ENCODE measurements at regions not wholly inside any gene's neighbourhood (a gene's known extent, or its start where the extent isn't known, plus 50 kb on each side); places are given as distances from the start of the nearest gene placed in this dataset.

GRCh38 chr6:147853574-147853973 lies 345.1 kb downstream of the SAMD5 start:
- H3K27ac Mint-ChIP-seq: no peak overlapping the region
- H3K36me3 Mint-ChIP-seq (ENCODE audit: low read depth): no peaks in the 10 kb centered on the region
- no peaks in the 10 kb centered on the region for H3K9me3 Mint-ChIP-seq
- H3K27me3 Mint-ChIP-seq: no peaks in the 10 kb centered on the region
- H3K4me1 Mint-ChIP-seq (ENCODE audit: low read depth): no peaks in the 10 kb centered on the region
- H3K4me3 Mint-ChIP-seq: no peak overlapping the region

DNA sequence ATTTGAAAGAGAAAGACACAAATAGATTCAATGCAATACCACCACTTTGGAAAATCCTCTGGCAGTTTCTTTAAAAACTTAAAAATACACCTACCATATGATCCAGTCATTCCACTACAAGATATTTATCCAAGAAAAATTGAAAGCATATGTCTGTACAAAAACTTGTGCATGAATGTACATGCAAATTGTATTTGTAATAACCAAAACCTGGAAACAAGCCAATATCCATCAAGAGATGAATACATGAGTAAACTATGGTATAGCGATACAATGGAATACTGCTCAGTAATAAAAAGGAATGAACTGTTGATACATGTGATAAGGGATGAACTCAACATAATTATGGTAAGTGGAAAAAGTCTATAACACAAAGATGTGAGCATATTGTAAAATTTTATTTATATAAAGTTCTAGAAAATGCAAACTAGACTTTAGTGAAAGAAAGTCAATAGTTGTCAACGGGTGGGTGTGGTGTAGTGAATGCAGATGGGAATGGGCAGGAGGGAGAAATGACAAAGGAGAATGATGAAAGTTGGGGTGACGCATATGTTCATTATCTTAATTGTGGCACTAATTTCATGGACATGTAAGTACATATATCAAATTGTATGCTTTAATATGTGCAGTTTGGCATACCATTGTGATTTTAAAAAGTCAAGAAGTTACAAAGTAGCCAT lies 347.5 kb downstream of the SAMD5 start:
- H3K27me3 Mint-ChIP-seq: no peaks in the 10 kb centered on the region
- H3K27ac Mint-ChIP-seq: no peak overlapping the region
- no peaks in the 10 kb centered on the region for H3K4me1 Mint-ChIP-seq (ENCODE audit: low read depth)
- H3K36me3 Mint-ChIP-seq (ENCODE audit: low read depth): no peaks in the 10 kb centered on the region
- no peaks in the 10 kb centered on the region for H3K9me3 Mint-ChIP-seq
- no peak overlapping the region for H3K4me3 Mint-ChIP-seq

GRCh38 chr6:147856687-147857086 lies 348.2 kb downstream of the SAMD5 start:
- H3K4me1 Mint-ChIP-seq (ENCODE audit: low read depth): no peaks in the 10 kb centered on the region
- no peak overlapping the region for H3K27ac Mint-ChIP-seq
- no peaks in the 10 kb centered on the region for H3K36me3 Mint-ChIP-seq (ENCODE audit: low read depth)
- H3K4me3 Mint-ChIP-seq: no peak overlapping the region
- H3K27me3 Mint-ChIP-seq: no peaks in the 10 kb centered on the region
- no peaks in the 10 kb centered on the region for H3K9me3 Mint-ChIP-seq

GRCh38 chr6:147858421-147858820 lies 349.9 kb downstream of the SAMD5 start:
- Mint-ChIP-seq H3K27ac (no peak overlapping the region), H3K36me3 (ENCODE audit: low read depth) (no peaks in the 10 kb centered on the region), H3K27me3 (no peaks in the 10 kb centered on the region), H3K4me1 (ENCODE audit: low read depth) (no peaks in the 10 kb centered on the region), H3K9me3 (no peaks in the 10 kb centered on the region), H3K4me3 (no peak overlapping the region)

- H3K9me3 Mint-ChIP-seq: no peaks in the 10 kb centered on the region
- H3K4me1 Mint-ChIP-seq (ENCODE audit: low read depth): no peaks in the 10 kb centered on the region
- no peaks in the 10 kb centered on the region for H3K36me3 Mint-ChIP-seq (ENCODE audit: low read depth)
- H3K27ac Mint-ChIP-seq: no peak overlapping the region
- H3K4me3 Mint-ChIP-seq: no peak overlapping the region
- no peaks in the 10 kb centered on the region for H3K27me3 Mint-ChIP-seq
These were observed 350.6 kb downstream of the SAMD5 start for GRCh38 chr6:147859071-147859470.

DNA sequence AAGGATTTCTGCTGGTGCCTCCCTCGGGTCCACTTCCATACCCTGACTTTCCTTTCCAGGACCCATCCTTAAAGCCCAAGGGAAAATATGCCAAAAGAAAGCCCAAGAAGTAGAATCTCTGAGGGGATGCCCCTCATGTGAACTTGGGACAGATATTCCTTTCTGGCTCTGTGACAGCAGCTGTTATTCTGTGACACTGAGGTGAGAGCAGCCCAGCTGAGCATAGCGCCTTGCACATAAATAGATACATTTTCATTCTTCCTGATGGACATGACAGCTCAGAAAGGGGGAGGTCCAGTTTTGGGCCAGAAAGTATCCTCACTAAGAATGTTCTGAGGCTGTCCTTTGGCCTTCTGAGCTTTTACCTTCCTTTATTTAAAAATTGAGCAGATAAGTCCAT lies 353.2 kb downstream of the SAMD5 start:
- no peak overlapping the region for H3K27ac Mint-ChIP-seq
- H3K4me1 Mint-ChIP-seq (ENCODE audit: low read depth): no peaks in the 10 kb centered on the region
- no peak overlapping the region for H3K4me3 Mint-ChIP-seq
- H3K27me3 Mint-ChIP-seq: no peaks in the 10 kb centered on the region
- no peaks in the 10 kb centered on the region for H3K9me3 Mint-ChIP-seq
- no peaks in the 10 kb centered on the region for H3K36me3 Mint-ChIP-seq (ENCODE audit: low read depth)

GRCh38 chr6:147867433-147868226 lies 359.1 kb downstream of the SAMD5 start:
- H3K4me3 Mint-ChIP-seq: no peak overlapping the region
- no peaks in the 10 kb centered on the region for H3K4me1 Mint-ChIP-seq (ENCODE audit: low read depth)
- no peak overlapping the region for H3K27ac Mint-ChIP-seq
- no peaks in the 10 kb centered on the region for H3K27me3 Mint-ChIP-seq
- H3K36me3 Mint-ChIP-seq (ENCODE audit: low read depth): no peaks in the 10 kb centered on the region
- H3K9me3 Mint-ChIP-seq: no peaks in the 10 kb centered on the region

DNA sequence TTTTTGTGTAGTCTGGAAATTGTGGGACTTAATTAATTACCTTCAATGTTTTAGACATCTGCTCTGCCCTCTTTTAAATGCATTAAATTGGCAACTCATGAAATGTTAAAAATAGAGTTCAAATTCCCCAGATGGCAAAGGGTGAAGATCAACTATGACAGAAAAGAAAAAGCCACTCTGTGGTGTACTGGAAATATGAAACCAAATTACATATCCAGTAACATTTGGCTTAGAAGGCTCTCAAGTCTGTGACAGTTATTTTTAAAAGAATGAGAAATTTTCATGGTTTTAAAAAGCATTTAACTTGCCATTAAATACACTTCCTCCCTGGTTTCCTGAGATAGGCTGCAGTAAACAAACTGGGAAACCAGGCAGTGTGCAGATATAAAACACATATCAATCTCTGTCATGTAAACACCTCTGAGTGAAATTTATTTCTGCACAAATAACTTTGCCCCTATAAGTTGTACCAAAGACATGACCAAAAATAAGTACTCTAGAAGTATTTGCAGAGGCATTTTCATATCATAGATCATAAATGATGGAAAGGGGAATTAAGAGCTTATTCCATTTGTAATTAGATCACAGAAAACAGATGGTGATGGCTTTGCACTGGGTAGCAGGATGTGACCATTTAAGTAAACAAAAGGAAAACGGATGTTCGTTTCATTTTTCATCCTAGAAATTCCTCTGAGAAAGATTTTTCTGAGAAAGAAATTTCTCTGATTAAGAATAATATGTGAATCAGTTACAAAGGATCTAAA lies 360.1 kb downstream of the SAMD5 start:
- Mint-ChIP-seq H3K9me3 (no peaks in the 10 kb centered on the region), H3K36me3 (ENCODE audit: low read depth) (no peaks in the 10 kb centered on the region), H3K27ac (no peak overlapping the region), H3K27me3 (no peaks in the 10 kb centered on the region), H3K4me1 (ENCODE audit: low read depth) (no peaks in the 10 kb centered on the region), H3K4me3 (no peak overlapping the region)

GRCh38 chr6:147869201-147869600 lies 360.7 kb downstream of the SAMD5 start:
- no peaks in the 10 kb centered on the region for H3K27me3 Mint-ChIP-seq
- no peaks in the 10 kb centered on the region for H3K36me3 Mint-ChIP-seq (ENCODE audit: low read depth)
- H3K4me3 Mint-ChIP-seq: no peak overlapping the region
- H3K4me1 Mint-ChIP-seq (ENCODE audit: low read depth): no peaks in the 10 kb centered on the region
- H3K9me3 Mint-ChIP-seq: no peaks in the 10 kb centered on the region
- no peak overlapping the region for H3K27ac Mint-ChIP-seq

GRCh38 chr6:147869869-147870268 lies 361.4 kb downstream of the SAMD5 start:
- H3K9me3 Mint-ChIP-seq: no peaks in the 10 kb centered on the region
- H3K4me3 Mint-ChIP-seq: no peak overlapping the region
- no peaks in the 10 kb centered on the region for H3K4me1 Mint-ChIP-seq (ENCODE audit: low read depth)
- H3K36me3 Mint-ChIP-seq (ENCODE audit: low read depth): no peaks in the 10 kb centered on the region
- H3K27me3 Mint-ChIP-seq: no peaks in the 10 kb centered on the region
- H3K27ac Mint-ChIP-seq: no peak overlapping the region

DNA sequence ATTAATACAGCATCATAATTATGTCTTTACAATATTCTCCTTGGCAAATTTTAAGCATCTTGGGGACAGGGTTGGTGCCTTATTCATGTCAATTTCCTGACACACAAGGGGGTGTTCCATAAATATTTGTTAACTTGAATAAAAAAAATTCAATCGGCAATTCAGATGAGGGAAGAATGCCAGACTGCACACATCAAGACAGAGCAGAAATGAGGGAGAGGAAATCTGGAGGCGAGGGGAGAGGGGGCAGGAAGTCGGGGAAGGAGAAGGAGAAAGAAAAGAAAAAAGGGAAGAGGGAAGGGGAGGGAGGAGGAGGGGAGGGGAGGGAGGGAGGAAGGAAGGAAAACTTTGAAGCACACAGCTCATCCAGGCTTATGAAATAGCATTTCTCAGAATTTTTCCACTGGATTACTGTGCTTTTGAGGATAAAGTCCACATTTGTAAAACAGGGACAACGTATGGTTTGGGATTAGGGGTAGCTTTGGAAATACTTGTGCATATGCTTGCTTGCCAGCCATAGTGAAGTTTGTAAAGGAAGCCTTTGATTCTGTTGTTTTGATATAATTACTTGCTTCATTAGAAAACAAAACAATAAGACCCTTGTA lies 362.1 kb downstream of the SAMD5 start:
- no peaks in the 10 kb centered on the region for H3K36me3 Mint-ChIP-seq (ENCODE audit: low read depth)
- no peak overlapping the region for H3K27ac Mint-ChIP-seq
- no peaks in the 10 kb centered on the region for H3K27me3 Mint-ChIP-seq
- H3K4me3 Mint-ChIP-seq: no peak overlapping the region
- no peaks in the 10 kb centered on the region for H3K9me3 Mint-ChIP-seq
- no peaks in the 10 kb centered on the region for H3K4me1 Mint-ChIP-seq (ENCODE audit: low read depth)

DNA sequence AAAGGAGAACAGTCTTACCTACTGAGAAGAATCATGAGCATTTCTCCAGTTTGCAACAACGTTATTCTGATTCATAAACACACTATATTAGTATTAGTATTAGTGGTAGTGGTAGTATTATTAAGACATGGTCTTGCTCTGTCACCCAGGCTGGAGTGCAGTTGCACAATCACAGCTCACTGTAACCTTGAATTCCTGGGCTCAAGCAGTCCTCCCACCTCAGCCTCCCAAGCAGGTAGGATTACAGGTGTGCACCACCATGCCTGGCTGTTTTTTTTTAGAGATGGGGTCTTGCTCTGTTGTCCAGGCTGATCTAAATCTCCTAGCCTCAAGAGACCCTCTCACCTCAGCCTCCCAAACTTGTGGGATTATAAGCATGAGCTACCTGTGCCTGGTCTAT lies 363.5 kb downstream of the SAMD5 start:
- no peaks in the 10 kb centered on the region for H3K9me3 Mint-ChIP-seq
- no peaks in the 10 kb centered on the region for H3K27me3 Mint-ChIP-seq
- H3K27ac Mint-ChIP-seq: no peak overlapping the region
- H3K4me3 Mint-ChIP-seq: no peak overlapping the region
- no peaks in the 10 kb centered on the region for H3K36me3 Mint-ChIP-seq (ENCODE audit: low read depth)
- no peaks in the 10 kb centered on the region for H3K4me1 Mint-ChIP-seq (ENCODE audit: low read depth)

DNA sequence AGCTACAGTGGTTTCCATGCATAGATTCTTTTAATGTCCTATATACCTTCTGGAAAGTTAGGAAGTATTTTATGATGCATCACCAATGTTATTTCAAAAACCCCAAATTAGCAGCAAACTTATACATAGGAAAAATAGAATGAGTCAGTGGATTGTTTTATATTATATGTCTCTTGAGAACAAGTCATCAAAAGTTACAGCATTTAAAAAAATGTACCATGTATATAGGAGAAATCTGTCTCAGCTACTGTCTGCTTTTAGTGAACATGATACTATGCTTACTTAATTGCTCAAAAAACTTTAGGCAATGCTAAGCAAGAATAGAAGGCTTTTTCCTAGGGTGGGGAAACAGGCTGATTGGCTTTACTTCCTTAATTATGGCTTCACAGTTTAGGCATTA lies 365.3 kb downstream of the SAMD5 start:
- Mint-ChIP-seq H3K4me3 (no peak overlapping the region), H3K27ac (no peak overlapping the region), H3K9me3 (no peaks in the 10 kb centered on the region), H3K27me3 (no peaks in the 10 kb centered on the region), H3K4me1 (ENCODE audit: low read depth) (no peaks in the 10 kb centered on the region), H3K36me3 (ENCODE audit: low read depth) (no peaks in the 10 kb centered on the region)

- Mint-ChIP-seq H3K36me3 (ENCODE audit: low read depth) (no peaks in the 10 kb centered on the region), H3K9me3 (no peaks in the 10 kb centered on the region), H3K27me3 (no peaks in the 10 kb centered on the region), H3K4me3 (no peak overlapping the region), H3K27ac (no peak overlapping the region), H3K4me1 (ENCODE audit: low read depth) (no peaks in the 10 kb centered on the region)
These were observed 365.8 kb downstream of the SAMD5 start for GRCh38 chr6:147874322-147874721.

GRCh38 chr6:147879031-147879580 lies 370.6 kb downstream of the SAMD5 start:
- no peaks in the 10 kb centered on the region for H3K4me1 Mint-ChIP-seq (ENCODE audit: low read depth)
- H3K27me3 Mint-ChIP-seq: no peaks in the 10 kb centered on the region
- no peak overlapping the region for H3K27ac Mint-ChIP-seq
- H3K9me3 Mint-ChIP-seq: no peaks in the 10 kb centered on the region
- no peak overlapping the region for H3K4me3 Mint-ChIP-seq
- no peaks in the 10 kb centered on the region for H3K36me3 Mint-ChIP-seq (ENCODE audit: low read depth)

Data from stimulated activated naive CD8-positive, alpha-beta T cell treated with anti-CD3 and anti-CD28 coated beads, Interleukin-15, Interleukin-2, amounts not matched to agents 100 ng/mL and 50 ng/mL, for 24 hours (primary cell).